ENCODE measurements at regions not wholly inside any gene's neighbourhood (a gene's known extent, or its start where the extent isn't known, plus 50 kb on each side); places are given as distances from the start of the nearest gene placed in this dataset.

GRCh38 chr17:34458266-34458665 is 95.2 kb upstream of the CCL1 start:
- no peaks in the 10 kb centered on the region for H3K9me3 ChIP-seq (ENCODE audit: control insufficient read depth, low read length, poor library complexity, severe bottlenecking)
- H3K4me1 Mint-ChIP-seq, result peaks cover 3% of the 10 kb centered on the region
- no peak overlapping the region for H3K27ac Mint-ChIP-seq
- H3K4me3 Mint-ChIP-seq, result no peak overlapping the region
- H3K27me3 Mint-ChIP-seq, result peaks cover 85% of the 10 kb centered on the region
- no peak for ATAC-seq
- peaks cover 5% of the 10 kb centered on the region for H3K36me3 Mint-ChIP-seq (ENCODE audit: low read depth)
- DNase-seq, result no peak

- Mint-ChIP-seq H3K27ac (no peak overlapping the region), H3K27me3 (peaks cover 87% of the 10 kb centered on the region), H3K4me3 (no peak overlapping the region), H3K4me1 (peaks cover 3% of the 10 kb centered on the region), H3K36me3 (ENCODE audit: low read depth) (peaks cover 5% of the 10 kb centered on the region)
- H3K9me3 ChIP-seq (ENCODE audit: control insufficient read depth, low read length, poor library complexity, severe bottlenecking), result no peaks in the 10 kb centered on the region
- DNase-seq (no peak), ATAC-seq (no peak)
Observed at GRCh38 chr17:34456121-34456520, 93.1 kb upstream of the CCL1 start.

- no peaks in the 10 kb centered on the region for H3K9me3 ChIP-seq (ENCODE audit: control insufficient read depth, low read length, poor library complexity, severe bottlenecking)
- DNase-seq (no peak), ATAC-seq (no peak)
- no peak overlapping the region for H3K4me3 Mint-ChIP-seq
- H3K27me3 Mint-ChIP-seq, result peaks cover 77% of the 10 kb centered on the region
- peaks cover 3% of the 10 kb centered on the region for H3K4me1 Mint-ChIP-seq
- no peak overlapping the region for H3K27ac Mint-ChIP-seq
- H3K36me3 Mint-ChIP-seq (ENCODE audit: low read depth), result peaks cover 3% of the 10 kb centered on the region
Observed at GRCh38 chr17:34452769-34453168, 89.7 kb upstream of the CCL1 start.

- Mint-ChIP-seq H3K4me3 (no peak overlapping the region), H3K27ac (no peak overlapping the region), H3K27me3 (peaks cover 74% of the 10 kb centered on the region), H3K4me1 (peaks cover under 1% of the 10 kb centered on the region), H3K36me3 (ENCODE audit: low read depth) (no peaks in the 10 kb centered on the region)
- ATAC-seq (no peak), DNase-seq (no peak)
- no peaks in the 10 kb centered on the region for H3K9me3 ChIP-seq (ENCODE audit: control insufficient read depth, low read length, poor library complexity, severe bottlenecking)
Observed at GRCh38 chr17:34451313-34451712, 88.3 kb upstream of the CCL1 start.

- no peak for ATAC-seq
- no peaks in the 10 kb centered on the region for H3K9me3 ChIP-seq (ENCODE audit: control insufficient read depth, low read length, poor library complexity, severe bottlenecking)
- no peak for DNase-seq
- H3K36me3 Mint-ChIP-seq (ENCODE audit: low read depth), result no peaks in the 10 kb centered on the region
- H3K4me1 Mint-ChIP-seq, result no peaks in the 10 kb centered on the region
- no peak overlapping the region for H3K4me3 Mint-ChIP-seq
- no peak overlapping the region for H3K27ac Mint-ChIP-seq
- peaks cover 59% of the 10 kb centered on the region for H3K27me3 Mint-ChIP-seq
Observed at GRCh38 chr17:34447406-34447805, 84.4 kb upstream of the CCL1 start.

- ATAC-seq, result no peak
- Mint-ChIP-seq H3K36me3 (ENCODE audit: low read depth) (no peaks in the 10 kb centered on the region), H3K27me3 (peaks cover 71% of the 10 kb centered on the region), H3K4me3 (no peak overlapping the region), H3K27ac (no peak overlapping the region), H3K4me1 (no peaks in the 10 kb centered on the region)
- H3K9me3 ChIP-seq (ENCODE audit: control insufficient read depth, low read length, poor library complexity, severe bottlenecking), result no peaks in the 10 kb centered on the region
- DNase-seq, result no peak
Observed at GRCh38 chr17:34445101-34445500, 82.1 kb upstream of the CCL1 start.

GRCh38 chr17:34443619-34444469 is 80.8 kb upstream of the CCL1 start:
- no peaks in the 10 kb centered on the region for H3K9me3 ChIP-seq (ENCODE audit: control insufficient read depth, low read length, poor library complexity, severe bottlenecking)
- ATAC-seq (no peak), DNase-seq (no peak)
- Mint-ChIP-seq H3K36me3 (ENCODE audit: low read depth) (no peaks in the 10 kb centered on the region), H3K27me3 (peaks cover 66% of the 10 kb centered on the region), H3K4me3 (no peak overlapping the region), H3K27ac (no peak overlapping the region), H3K4me1 (no peaks in the 10 kb centered on the region)

GRCh38 chr17:34442387-34443111 is 79.5 kb upstream of the CCL1 start:
- Mint-ChIP-seq H3K27ac (no peak overlapping the region), H3K4me1 (no peaks in the 10 kb centered on the region), H3K27me3 (peaks cover 54% of the 10 kb centered on the region), H3K4me3 (no peak overlapping the region), H3K36me3 (ENCODE audit: low read depth) (no peaks in the 10 kb centered on the region)
- H3K9me3 ChIP-seq (ENCODE audit: control insufficient read depth, low read length, poor library complexity, severe bottlenecking), result no peaks in the 10 kb centered on the region
- DNase-seq, result no peak
- no peak for ATAC-seq

- Mint-ChIP-seq H3K36me3 (ENCODE audit: low read depth) (no peaks in the 10 kb centered on the region), H3K27ac (no peak overlapping the region), H3K4me1 (peaks cover 2% of the 10 kb centered on the region), H3K27me3 (peaks cover 55% of the 10 kb centered on the region), H3K4me3 (no peak overlapping the region)
- no peak for DNase-seq
- no peak for ATAC-seq
- H3K9me3 ChIP-seq (ENCODE audit: control insufficient read depth, low read length, poor library complexity, severe bottlenecking), result no peaks in the 10 kb centered on the region
Observed at GRCh38 chr17:34437188-34437587, 74.2 kb upstream of the CCL1 start.

- peaks cover 2% of the 10 kb centered on the region for H3K9me3 ChIP-seq (ENCODE audit: control insufficient read depth, low read length, poor library complexity, severe bottlenecking)
- H3K27ac Mint-ChIP-seq, result no peak overlapping the region
- peaks cover 2% of the 10 kb centered on the region for H3K4me1 Mint-ChIP-seq
- no peak overlapping the region for H3K4me3 Mint-ChIP-seq
- no peak for ATAC-seq
- no peak for DNase-seq
- no peaks in the 10 kb centered on the region for H3K36me3 Mint-ChIP-seq (ENCODE audit: low read depth)
- peaks cover 49% of the 10 kb centered on the region for H3K27me3 Mint-ChIP-seq
Observed at GRCh38 chr17:34436607-34437006, 73.6 kb upstream of the CCL1 start.

GRCh38 chr17:34435182-34435928 is 72.3 kb upstream of the CCL1 start:
- no peak for ATAC-seq
- no peaks in the 10 kb centered on the region for H3K36me3 Mint-ChIP-seq (ENCODE audit: low read depth)
- H3K27ac Mint-ChIP-seq, result no peak overlapping the region
- H3K4me3 Mint-ChIP-seq, result peak overlapping the region; percentile 67
- H3K9me3 ChIP-seq (ENCODE audit: control insufficient read depth, low read length, poor library complexity, severe bottlenecking), result peaks cover 3% of the 10 kb centered on the region
- no peak for DNase-seq
- peaks cover 2% of the 10 kb centered on the region for H3K4me1 Mint-ChIP-seq
- peaks cover 37% of the 10 kb centered on the region for H3K27me3 Mint-ChIP-seq

- no peak for ATAC-seq
- DNase-seq, result no peak
- H3K27ac Mint-ChIP-seq, result no peak overlapping the region
- peaks cover 43% of the 10 kb centered on the region for H3K27me3 Mint-ChIP-seq
- peaks cover 2% of the 10 kb centered on the region for H3K4me1 Mint-ChIP-seq
- no peaks in the 10 kb centered on the region for H3K36me3 Mint-ChIP-seq (ENCODE audit: low read depth)
- H3K9me3 ChIP-seq (ENCODE audit: control insufficient read depth, low read length, poor library complexity, severe bottlenecking), result peaks cover 3% of the 10 kb centered on the region
- no peak overlapping the region for H3K4me3 Mint-ChIP-seq
Observed at GRCh38 chr17:34434052-34434451, 71.0 kb upstream of the CCL1 start.

- DNase-seq, result no peak
- H3K4me3 Mint-ChIP-seq, result no peak overlapping the region
- peaks cover 2% of the 10 kb centered on the region for H3K36me3 Mint-ChIP-seq (ENCODE audit: low read depth)
- no peaks in the 10 kb centered on the region for H3K9me3 ChIP-seq (ENCODE audit: control insufficient read depth, low read length, poor library complexity, severe bottlenecking)
- peaks cover 70% of the 10 kb centered on the region for H3K27me3 Mint-ChIP-seq
- no peak for ATAC-seq
- H3K27ac Mint-ChIP-seq, result no peak overlapping the region
- H3K4me1 Mint-ChIP-seq, result peaks cover 4% of the 10 kb centered on the region
Observed at GRCh38 chr17:34424814-34425491, 61.9 kb upstream of the CCL1 start.

Measured in T-helper 17 cell (primary cell).